SK-N-SH (cell line): ENCODE measurements at regions not wholly inside any gene's neighbourhood (a gene's known extent, or its start where the extent isn't known, plus 50 kb on each side); places are given as distances from the start of the nearest gene placed in this dataset.

Experiments
- CTCF ChIA-PET: fragments of 300-600, 350-600 bp; formaldehyde crosslinking; extraction: SDS; loops from one replicate; lab custom pipeline; 2021; lab: Yijun Ruan, JAX
- POLR2A ChIA-PET: fragments of 350-600 bp; sonication (Branson Sonifier 250); formaldehyde crosslinking; extraction: SDS; loops from one replicate; lab custom pipeline; 2020; ENCODE audit warnings: antibody characterized with exemption, inconsistent platforms; lab: Yijun Ruan, JAX
- DNase-seq: peaks from one replicate; pipeline ENCODE4 v3.0.0; 2012
- H2AFZ ChIP-seq: fragments of 200-600 bp; sonication (generic); 2 replicates; pipeline ENCODE4 v1.8.1; 2016; ENCODE audit warnings: antibody characterized with exemption, mild to moderate bottlenecking, low read depth
- H3F3A ChIP-seq: fragments of 200-600 bp; sonication (generic); replicated peaks from 2 replicates; pipeline ENCODE3; 2016; ENCODE audit warnings: antibody characterized with exemption, mild to moderate bottlenecking; ENCODE audit not compliant: insufficient read depth
- H3K27ac ChIP-seq, 2 experiments: fragments of 200-500 bp in 1 of 2; fragments of 200-600 bp in 1 of 2; sonication (Bioruptor generic) in 1 of 2; sonication (generic), shearing (Covaris generic) in 1 of 2; 2 replicates each; pipeline versions ENCODE4 v1.5.1 to v1.6.1; 2014 to 2016; ENCODE audit warnings: low read depth in 2 of 2, inconsistent platforms in 1 of 2, low read length in 1 of 2, mild to moderate bottlenecking in 1 of 2, mixed read lengths in 1 of 2
- H3K27me3 ChIP-seq: fragments of 200-600 bp; sonication (generic), shearing (Covaris generic); 2 replicates; pipeline ENCODE4 v1.6.1; 2016; ENCODE audit warnings: mixed run types; ENCODE audit not compliant: insufficient read depth
- H3K36me3 ChIP-seq, 2 experiments: fragments of 200-500 bp in 1 of 2; fragments of 200-600 bp in 1 of 2; sonication (Bioruptor generic) in 1 of 2; sonication (generic) in 1 of 2; replicated peaks in 1 of 2; 2 replicates each; pipeline versions ENCODE3 to v1.5.1; 2014 to 2016; ENCODE audit warnings: low read length in 1 of 2, mild to moderate bottlenecking in 1 of 2; ENCODE audit not compliant: insufficient read depth in 2 of 2, control insufficient read depth in 1 of 2
- H3K4me1 ChIP-seq, 2 experiments: fragments of 200-500 bp in 1 of 2; fragments of 200-600 bp in 1 of 2; sonication (Bioruptor generic) in 1 of 2; sonication (generic), shearing (Covaris generic) in 1 of 2; 2 replicates each; pipeline versions ENCODE4 v1.5.1 to v1.6.1; 2014 to 2016; ENCODE audit warnings: low read depth in 1 of 2, low read length in 1 of 2, mixed run types in 1 of 2; ENCODE audit not compliant: insufficient read depth in 2 of 2, control insufficient read depth in 1 of 2
- H3K4me2 ChIP-seq: fragments of 200-600 bp; sonication (generic), shearing (Covaris generic); 2 replicates; pipeline ENCODE4 v1.6.1; 2017; ENCODE audit warnings: mixed run types
- H3K4me3 ChIP-seq, 2 experiments: fragments of 200-500 bp in 1 of 2; fragments of 200-600 bp in 1 of 2; sonication (Bioruptor generic) in 1 of 2; sonication (generic), shearing (Covaris generic) in 1 of 2; 2 replicates each; pipeline versions ENCODE4 v1.5.1 to v1.8.1; 2014 to 2016; ENCODE audit warnings: low read depth in 2 of 2, inconsistent platforms in 1 of 2, low read length in 1 of 2, mild to moderate bottlenecking in 1 of 2, mixed read lengths in 1 of 2, moderate library complexity in 1 of 2
- H3K79me2 ChIP-seq: fragments of 200-600 bp; sonication (generic); 2 replicates; pipeline ENCODE4 v1.8.1; 2017; ENCODE audit warnings: mild to moderate bottlenecking; ENCODE audit not compliant: insufficient read depth
- H3K9ac ChIP-seq: fragments of 200-600 bp; sonication (generic); 2 replicates; pipeline ENCODE4 v1.6.1; 2017; ENCODE audit warnings: mixed run types
- H3K9me2 ChIP-seq: fragments of 200-600 bp; sonication (generic); 2 replicates; pipeline ENCODE4 v1.6.1; 2017; ENCODE audit warnings: mixed run types
- H3K9me3 ChIP-seq: fragments of 200-600 bp; sonication (generic); 2 replicates; pipeline ENCODE4 v1.6.1; 2017; ENCODE audit warnings: mixed run types, mild to moderate bottlenecking, moderate library complexity
- H4K20me1 ChIP-seq: fragments of 200-600 bp; sonication (generic); 2 replicates; pipeline ENCODE4 v1.6.1; 2017; ENCODE audit warnings: mild to moderate bottlenecking, mixed run types; ENCODE audit not compliant: insufficient read depth
- CHD2 ChIP-seq: fragments of 150-350 bp; IDR thresholded peaks from 2 replicates; pipeline ENCODE4 v1.6.1; 2018; ENCODE audit warnings: low read length; ENCODE audit not compliant: partially characterized antibody
- EZH2phosphoT487 ChIP-seq: fragments of 200-600 bp; sonication (generic); IDR thresholded peaks from 2 replicates; pipeline ENCODE4 v1.6.1; 2017; ENCODE audit warnings: low read depth, mixed run types, mild to moderate bottlenecking, antibody characterized with exemption, moderate library complexity, borderline replicate concordance
- FOXJ3 ChIP-seq: sonication (generic); formaldehyde crosslinking; IDR thresholded peaks from 2 replicates; pipeline ENCODE4 v1.5.1; 2020; ENCODE audit warnings: mild to moderate bottlenecking, missing genetic modification reagents
- GABPA ChIP-seq: IDR thresholded peaks from 2 replicates; pipeline ENCODE4 v1.4.0; 2012; ENCODE audit warnings: low read depth, mild to moderate bottlenecking
- MEF2A ChIP-seq: IDR thresholded peaks from 2 replicates; pipeline ENCODE4 v1.4.0; 2012; ENCODE audit warnings: low read depth, borderline replicate concordance
- REST ChIP-seq: IDR thresholded peaks from 2 replicates; pipeline ENCODE4 v1.6.1; 2012; ENCODE audit warnings: mild to moderate bottlenecking, low read depth, low read length, moderate library complexity
- RFX5 ChIP-seq: IDR thresholded peaks from 2 replicates; pipeline ENCODE4 v1.6.1; 2012; ENCODE audit warnings: mild to moderate bottlenecking, improper control_type of control experiment, low read length
- TAF1 ChIP-seq: IDR thresholded peaks from 2 replicates; pipeline ENCODE4 v1.6.1; 2012; ENCODE audit warnings: low read depth, mild to moderate bottlenecking, low read length, moderate library complexity, borderline replicate concordance
- YY1 ChIP-seq: IDR thresholded peaks from 2 replicates; pipeline ENCODE4 v1.4.0; 2012; ENCODE audit warnings: low read depth, mild to moderate bottlenecking
- WGBS: methylation state at CpG from one replicate; pipeline ENCODE4 v1.1.6; 2017; ENCODE audit warnings: low lambda C conversion rate; 5-methylcytosine and 5-hydroxymethylcytosine counted together
- TF ChIP-seq, protein P1 (sequence below): fragments of 200-600 bp; sonication (generic); IDR thresholded peaks from 2 replicates; pipeline ENCODE4 v1.6.1; 2017; ENCODE audit warnings: antibody characterized with exemption, mild to moderate bottlenecking, moderate library complexity
- TF ChIP-seq, protein P2 (sequence below): fragments of 150-350 bp; IDR thresholded peaks from 2 replicates; pipeline ENCODE4 v1.6.1; 2016; ENCODE audit warnings: mild to moderate bottlenecking, low read depth, low read length

DNA sequence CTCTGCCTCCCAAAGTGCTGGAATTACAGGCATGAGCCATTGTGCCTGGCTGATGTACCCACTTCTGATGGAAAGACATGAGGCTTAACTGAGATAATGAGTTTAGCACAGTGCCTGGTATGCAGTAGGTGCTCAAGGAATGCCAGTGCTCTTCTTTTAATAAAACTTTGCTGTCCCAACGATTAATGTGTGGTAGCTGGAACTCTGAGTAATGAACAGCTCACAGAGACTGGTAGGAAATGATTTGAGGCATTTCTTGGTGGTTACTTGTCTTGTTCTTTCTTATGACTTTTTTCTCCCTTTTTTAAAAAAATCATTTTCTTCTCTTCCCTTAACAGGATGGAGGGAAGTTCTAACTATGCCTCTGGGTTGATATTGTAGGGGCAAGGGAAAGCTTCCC, 235.7 kb upstream of the PWP1 start:
- Histone ChIP-seq H3K27me3 (no peaks in the 10 kb centered on the region), H3K4me1 (no peaks in the 10 kb centered on the region), H4K20me1 (no peaks in the 10 kb centered on the region), H3K4me3 (no peak overlapping the region), H3K9me3 (no peaks in the 10 kb centered on the region), H3K9ac (no peak overlapping the region), H3K4me2 (no peak overlapping the region), H3K79me2 (no peaks in the 10 kb centered on the region), H2AFZ (no peak overlapping the region), H3K9me2 (no peaks in the 10 kb centered on the region), H3K36me3 (no peaks in the 10 kb centered on the region), H3K27ac (no peak overlapping the region), H3F3A (no peaks in the 10 kb centered on the region)
- POLR2A ChIA-PET, result no interaction called here
- WGBS, result 12% methylated on average over 1 of the region's 1 CpG
- CTCF ChIA-PET, result interaction anchor here (0.6 to 2.9 kb wide), 5 partner anchors 12 to 193 kb away, joined by 3 to 8 read pairs (median 4); no protein-coding TSS in a partner anchor
- DNase-seq, result no peak
- TF ChIP-seq GABPA, result no peak
- TF ChIP-seq, protein P1, sequence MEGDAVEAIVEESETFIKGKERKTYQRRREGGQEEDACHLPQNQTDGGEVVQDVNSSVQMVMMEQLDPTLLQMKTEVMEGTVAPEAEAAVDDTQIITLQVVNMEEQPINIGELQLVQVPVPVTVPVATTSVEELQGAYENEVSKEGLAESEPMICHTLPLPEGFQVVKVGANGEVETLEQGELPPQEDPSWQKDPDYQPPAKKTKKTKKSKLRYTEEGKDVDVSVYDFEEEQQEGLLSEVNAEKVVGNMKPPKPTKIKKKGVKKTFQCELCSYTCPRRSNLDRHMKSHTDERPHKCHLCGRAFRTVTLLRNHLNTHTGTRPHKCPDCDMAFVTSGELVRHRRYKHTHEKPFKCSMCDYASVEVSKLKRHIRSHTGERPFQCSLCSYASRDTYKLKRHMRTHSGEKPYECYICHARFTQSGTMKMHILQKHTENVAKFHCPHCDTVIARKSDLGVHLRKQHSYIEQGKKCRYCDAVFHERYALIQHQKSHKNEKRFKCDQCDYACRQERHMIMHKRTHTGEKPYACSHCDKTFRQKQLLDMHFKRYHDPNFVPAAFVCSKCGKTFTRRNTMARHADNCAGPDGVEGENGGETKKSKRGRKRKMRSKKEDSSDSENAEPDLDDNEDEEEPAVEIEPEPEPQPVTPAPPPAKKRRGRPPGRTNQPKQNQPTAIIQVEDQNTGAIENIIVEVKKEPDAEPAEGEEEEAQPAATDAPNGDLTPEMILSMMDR, result no peak
- no peak for TF ChIP-seq MEF2A
- no peak for TF ChIP-seq RFX5
- TF ChIP-seq FOXJ3 (CRISPR knock-in tag), result no peak
- TF ChIP-seq YY1, result no peak
- TF ChIP-seq REST, result no peak
- no peak for TF ChIP-seq EZH2phosphoT487
- no peak for TF ChIP-seq TAF1
- TF ChIP-seq, protein P2, sequence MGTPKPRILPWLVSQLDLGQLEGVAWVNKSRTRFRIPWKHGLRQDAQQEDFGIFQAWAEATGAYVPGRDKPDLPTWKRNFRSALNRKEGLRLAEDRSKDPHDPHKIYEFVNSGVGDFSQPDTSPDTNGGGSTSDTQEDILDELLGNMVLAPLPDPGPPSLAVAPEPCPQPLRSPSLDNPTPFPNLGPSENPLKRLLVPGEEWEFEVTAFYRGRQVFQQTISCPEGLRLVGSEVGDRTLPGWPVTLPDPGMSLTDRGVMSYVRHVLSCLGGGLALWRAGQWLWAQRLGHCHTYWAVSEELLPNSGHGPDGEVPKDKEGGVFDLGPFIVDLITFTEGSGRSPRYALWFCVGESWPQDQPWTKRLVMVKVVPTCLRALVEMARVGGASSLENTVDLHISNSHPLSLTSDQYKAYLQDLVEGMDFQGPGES, result no peak
- TF ChIP-seq CHD2, result no peak
